GM19035 (cell line): ENCODE measurements at regions not wholly inside any gene's neighbourhood (a gene's known extent, or its start where the extent isn't known, plus 50 kb on each side); places are given as distances from the start of the nearest gene placed in this dataset.
"Not testable (repeated sequence)": the region's sequence is repeated elsewhere in the genome, so short reads cannot be mapped to it uniquely, and the experiment has no call there.

Experiments
- ATAC-seq: cut with Tn5 transposase; IDR thresholded peaks from one replicate; pipeline ENCODE4 v1.9.1; 2021; ENCODE audit not compliant: unreplicated experiment

DNA sequence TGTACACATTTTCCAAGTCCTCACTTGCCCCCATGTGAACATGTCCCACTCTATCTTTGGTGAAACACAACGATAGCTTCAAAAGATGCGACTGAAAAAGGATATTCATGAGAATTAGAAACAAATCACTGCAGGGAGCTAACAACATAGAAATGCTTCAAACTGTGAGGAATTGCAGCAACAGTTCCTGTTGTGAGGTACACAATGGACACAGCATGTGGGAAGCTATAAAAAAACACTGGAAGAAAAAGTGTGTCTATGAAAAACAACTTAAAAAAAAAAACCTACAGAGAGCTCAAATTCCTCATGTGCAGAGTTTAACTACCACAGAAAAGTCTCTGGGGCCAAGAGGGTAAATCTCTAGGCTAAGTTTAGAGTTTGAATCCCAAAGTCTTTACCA is 51.6 kb upstream of the BLTP1 start:
- no peak for ATAC-seq

DNA sequence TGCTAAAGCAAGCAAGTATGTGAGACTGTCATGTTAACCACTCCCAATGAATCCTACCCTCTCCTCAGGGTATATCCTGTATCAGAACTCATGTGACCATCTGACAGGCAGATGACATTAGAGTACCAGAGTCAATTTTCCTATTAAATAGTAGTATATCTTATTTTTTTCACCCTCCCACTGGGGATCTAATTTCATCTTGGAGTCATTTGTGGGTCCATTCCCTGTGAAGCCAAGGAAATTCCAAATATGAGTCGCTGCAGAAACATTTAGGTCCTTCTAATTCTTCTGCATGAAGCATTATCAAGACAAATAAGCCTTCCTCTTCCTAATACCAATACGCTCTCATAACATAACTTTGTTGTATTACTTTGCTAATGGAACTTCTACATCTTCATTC is 52.2 kb upstream of the BLTP1 start:
- no peak for ATAC-seq

DNA sequence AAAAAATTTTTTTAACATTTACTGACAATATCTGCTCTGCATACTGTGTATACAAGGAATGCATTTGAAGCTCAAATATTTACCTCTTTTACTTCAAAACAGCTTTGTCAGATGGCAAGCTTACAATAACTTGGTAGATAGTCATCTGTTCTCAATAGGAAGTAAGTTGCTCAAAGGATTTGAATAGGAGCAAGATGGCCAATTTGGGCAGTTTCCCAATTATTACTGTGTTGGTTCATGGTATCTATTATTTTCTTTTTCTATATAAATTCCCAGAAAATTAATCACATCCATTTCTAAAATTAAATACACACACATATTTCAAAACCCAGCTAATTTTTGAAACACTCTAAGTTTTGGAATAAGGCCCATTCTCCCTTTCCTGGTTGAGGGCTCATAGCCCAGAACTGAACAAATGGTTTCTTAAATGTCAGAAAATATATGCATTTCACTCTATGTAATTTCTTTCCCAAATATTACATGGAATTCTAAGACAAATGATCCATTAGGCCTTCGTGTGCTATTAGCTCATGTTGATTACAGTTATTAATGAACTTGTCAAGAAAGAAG is 60.2 kb upstream of the BLTP1 start:
- no peak for ATAC-seq

DNA sequence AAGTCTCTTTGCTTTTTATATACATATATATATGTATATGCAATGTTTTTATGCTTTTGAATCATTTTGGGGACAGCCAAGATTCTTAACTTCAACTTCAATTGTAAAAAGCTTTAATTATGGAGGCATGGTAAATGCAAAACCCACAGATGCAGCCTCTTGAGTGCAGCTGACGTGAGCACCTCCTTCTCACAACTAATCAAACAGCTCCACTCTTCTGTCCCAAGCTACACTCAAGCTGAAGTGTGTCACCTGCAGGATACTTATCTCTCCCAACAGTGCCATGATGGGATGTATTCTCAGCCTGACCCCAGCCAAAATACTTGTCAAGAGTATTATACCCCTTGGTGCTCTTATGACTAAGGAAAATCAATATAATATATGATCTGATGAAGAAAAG is 60.7 kb upstream of the BLTP1 start:
- ATAC-seq, result no peak

DNA sequence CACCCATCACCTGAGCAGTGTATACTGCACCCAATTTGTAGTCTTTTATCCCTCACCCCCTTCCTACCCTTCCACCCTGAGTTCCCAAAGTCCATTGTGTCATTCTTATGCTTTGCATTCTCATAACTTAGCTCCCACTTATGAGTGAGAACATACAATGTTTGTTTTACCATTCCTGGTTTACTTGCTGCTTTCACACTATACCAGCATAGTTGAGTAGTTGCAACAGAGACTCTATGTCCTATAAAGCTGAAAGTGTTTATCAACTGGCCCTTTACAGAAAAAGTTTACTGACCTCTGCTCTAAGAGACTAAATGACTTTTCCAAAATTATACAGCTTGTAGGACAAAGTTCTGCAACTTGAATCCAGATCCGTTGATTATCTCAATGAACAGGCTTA is 61.1 kb upstream of the BLTP1 start:
- ATAC-seq, result no peak

DNA sequence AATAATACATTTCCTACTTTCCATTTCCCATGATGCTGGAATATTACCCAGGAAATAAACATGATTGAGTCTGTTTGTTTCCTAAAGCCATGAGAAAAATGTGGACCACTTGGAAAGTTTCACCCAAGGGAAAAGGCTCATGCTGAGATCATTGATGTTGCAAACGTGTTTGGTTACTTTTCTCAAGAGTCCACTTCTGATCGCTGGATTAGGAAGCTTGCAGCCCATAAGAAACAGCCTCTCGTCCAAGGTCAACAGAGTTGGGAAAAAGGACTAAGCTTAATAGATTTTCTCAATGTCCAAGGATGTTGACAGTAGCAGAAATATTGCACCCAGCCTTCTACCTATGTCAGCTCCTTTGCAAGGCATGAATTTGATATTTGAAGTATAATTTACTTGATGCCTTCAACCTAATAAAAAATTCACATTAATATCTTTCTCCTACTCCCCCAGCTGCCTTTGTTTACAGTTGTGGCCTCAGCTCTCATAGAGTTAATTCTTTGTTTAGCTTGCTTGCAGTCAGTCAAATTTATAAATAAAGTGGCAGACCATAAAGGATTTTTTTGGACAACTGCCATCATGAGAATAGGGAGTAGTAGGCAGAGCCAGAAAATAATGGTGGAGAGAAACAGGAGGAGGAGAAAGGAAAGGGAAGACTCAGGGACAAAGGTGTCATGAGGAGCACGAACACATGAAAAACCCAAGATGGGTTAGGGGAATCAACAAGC is 65.6 kb upstream of the BLTP1 start:
- no peak for ATAC-seq

DNA sequence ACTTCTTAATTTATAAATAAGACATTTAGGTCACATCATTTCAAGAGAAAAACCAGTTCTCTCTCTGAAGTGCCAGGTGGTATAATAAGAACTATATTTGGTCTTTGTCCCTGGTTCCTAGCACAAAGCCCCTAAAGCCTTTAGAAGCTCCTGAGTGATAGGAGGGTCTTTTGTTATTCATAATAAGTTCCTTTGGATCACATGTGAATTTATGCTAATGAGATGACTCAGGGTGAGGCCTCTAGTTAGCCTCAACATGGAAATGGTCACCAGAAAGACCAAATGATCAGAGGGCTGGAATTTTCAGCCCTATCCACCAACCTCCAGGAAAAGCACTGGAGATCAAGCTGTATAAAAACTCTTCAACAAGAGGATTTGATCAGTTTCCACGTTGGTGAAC is 68.1 kb upstream of the BLTP1 start:
- ATAC-seq, result no peak

DNA sequence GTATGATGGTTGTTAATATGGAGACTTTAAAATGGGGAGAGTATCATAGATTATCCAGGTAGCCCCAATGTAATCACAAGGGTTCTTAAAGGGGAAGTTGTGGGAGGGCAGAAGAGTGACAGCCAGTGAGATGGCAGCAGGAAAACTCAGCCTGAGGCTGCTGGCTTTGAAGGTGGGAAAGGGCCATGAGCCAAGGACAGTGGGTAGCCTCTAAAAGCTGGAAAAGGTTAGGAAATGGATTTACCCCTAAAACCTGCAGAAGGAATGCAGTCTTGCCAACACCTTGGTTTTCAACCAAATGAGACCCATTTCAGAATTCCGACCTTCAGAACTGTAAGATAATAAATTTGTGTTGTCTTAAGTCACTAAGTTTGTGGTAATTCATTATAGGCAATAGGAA is 68.8 kb upstream of the BLTP1 start:
- ATAC-seq, result no peak

DNA sequence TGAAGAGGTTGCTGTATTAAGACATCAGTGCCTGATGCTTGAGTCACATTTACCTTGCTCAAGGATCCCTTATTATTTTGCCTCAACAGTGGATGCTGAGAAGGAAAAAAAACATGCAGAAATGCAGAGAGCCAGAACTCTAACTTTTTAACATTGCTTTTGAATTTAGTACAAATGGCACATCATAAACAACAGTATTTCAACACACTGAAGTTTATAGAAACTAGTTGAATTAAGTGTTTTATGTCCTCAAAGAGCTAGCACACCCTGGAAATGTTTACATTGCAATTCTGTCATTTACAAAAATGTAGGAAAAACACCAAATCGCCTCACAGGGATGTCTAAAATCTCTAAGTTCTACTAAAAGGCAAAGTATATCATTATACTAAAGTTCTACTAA is 69.5 kb upstream of the BLTP1 start:
- ATAC-seq, result no peak

DNA sequence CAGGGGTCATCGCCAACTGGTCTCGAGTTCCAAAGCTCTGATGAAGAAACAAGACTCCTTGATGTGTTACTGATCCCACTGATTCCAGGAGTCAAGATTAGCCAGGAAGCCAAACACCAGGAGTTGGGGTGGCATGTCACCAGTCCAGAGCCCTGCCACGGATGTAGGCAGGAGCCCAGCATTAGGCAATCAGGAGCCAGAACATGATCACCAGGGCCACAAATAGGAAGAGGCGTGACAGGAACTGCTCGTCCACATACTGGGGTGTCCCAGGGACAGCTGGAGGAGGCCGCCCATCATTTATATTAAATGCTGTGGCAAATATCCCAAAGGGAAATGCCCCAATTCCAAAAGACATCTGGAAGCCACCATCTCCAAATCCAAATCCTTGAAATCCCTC is 74.5 kb upstream of the BLTP1 start:
- not testable (repeated sequence) for ATAC-seq

DNA sequence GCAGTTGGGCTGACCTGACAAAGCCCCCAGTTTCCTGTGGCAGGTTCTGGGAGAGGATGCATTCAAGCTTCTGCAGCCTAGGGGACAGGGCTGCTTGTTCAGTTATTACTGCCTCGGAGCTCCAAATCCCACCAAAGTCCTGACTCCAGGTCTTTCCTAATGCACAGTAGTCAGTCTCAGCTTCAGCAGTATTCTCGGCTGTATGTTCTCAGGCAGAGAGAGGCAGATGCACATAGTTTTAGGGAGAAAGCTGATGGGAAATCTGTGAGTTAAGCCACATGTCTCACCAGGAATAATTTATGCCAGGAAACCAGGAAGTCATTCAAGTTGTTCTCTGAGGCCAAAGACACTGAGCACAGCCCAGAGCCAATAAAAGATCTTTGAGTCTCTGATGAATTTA is 75.3 kb upstream of the BLTP1 start:
- not testable (repeated sequence) for ATAC-seq

DNA sequence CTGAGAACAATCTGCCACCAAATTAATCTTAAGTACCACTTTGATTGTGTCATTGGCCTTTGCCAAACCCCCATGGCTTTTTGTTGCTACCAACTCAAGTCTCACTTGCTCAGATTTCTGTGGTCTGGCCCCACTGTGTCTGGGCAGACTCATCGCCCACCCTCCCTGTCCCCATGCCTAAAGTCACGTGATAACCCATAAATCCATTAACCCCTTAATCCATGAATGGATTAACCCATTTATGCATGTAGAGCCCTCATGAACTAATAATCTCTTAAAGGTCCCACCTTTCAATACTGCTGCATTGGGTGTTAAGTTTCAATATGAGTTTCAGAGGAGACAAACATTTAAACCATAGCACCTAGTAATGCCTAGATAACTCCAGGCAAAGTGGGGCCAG is 78.5 kb upstream of the BLTP1 start:
- no peak for ATAC-seq

DNA sequence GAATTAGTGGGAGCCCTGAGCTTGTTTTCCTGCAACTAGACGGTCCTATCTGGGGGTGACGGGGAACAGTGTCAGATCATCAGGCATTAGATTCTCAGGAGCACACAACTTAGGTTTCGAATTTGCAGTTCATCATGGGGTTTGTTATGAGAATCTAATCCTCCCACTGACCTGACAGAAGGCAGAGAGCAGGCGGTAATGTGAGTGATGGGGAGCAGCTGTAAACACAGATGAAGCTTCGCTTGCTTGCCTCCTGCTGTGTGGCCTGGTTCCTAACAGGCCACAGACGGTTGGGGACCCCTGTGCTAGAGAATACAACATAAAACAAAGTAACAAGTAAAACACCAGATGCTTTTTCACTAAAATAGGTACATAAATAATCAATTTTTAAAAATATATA is 86.2 kb upstream of the BLTP1 start:
- no peak for ATAC-seq

DNA sequence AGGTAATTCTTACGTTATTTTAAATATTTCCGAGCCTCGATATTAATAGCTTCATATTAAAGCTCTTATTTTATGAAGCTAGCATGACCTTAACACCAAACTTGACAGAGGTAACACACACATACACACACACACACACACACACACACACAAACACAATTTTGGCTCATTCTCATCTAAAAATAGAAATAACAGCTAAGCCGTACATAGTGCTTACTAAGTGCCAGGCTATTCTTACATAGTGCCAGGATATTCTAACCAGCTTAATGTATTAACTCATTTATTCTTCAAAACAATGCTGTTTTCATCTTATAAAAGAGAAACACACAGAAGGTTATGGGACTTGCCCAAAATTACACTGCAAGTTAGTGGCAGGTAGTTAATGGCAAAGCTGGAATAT is 87.0 kb upstream of the BLTP1 start:
- ATAC-seq, result no peak

DNA sequence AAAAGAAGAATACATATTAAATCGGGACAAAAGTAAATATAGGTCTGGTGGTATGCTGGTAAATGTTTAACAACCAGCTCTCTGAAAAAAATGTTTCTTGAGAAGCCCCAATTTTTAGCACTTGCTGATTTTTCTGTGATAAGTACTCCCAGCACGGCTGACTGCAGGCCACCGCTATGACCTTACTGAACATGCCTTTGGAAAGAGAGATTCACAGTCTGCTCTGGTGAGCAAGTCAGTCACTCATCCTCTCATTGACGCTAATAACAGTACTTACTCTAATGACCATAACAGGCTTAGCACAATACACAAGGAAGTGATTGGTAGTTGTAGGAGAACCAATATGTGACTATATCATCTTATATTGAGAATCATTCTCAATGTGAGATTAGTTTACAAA is 98.9 kb upstream of the BLTP1 start:
- ATAC-seq, result no peak

DNA sequence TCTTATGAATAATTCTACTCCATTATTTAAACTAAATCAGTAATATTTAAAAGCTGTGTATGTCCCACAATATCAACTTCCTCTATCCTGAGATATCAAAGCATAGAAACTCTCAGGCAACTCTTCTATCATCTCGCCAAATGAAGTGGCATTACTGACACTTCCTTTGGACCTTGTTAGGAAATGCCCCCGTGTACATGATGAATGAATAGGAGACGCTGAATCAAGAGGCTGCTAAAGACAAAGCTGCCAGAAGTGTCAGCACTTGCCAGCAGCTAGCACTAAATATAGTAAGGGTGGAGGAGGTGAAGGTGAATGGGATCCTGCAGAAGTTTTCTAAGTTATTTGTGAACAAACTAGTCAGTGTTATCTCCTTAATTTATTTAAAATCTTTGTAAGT is 99.5 kb upstream of the BLTP1 start:
- no peak for ATAC-seq

DNA sequence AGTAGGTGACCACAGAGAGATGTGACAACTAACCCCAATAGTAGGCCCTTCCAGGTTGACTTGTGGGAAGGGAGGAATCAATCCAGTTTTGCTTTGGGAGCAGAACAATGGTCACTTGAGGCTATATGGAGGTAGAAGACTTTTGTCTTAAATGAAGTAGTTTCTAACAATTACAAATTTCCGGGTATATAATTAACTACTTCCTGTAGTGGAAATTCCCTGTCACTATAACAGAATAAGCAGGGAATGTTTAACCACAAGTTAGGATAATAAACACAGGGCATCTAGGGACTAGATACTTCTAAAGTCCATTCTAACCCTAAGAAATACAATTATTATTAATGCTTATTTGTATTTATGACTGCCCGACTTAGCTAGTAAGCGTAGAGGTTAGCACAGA is 99.0 kb upstream of the TRPC3 start:
- ATAC-seq, result no peak

DNA sequence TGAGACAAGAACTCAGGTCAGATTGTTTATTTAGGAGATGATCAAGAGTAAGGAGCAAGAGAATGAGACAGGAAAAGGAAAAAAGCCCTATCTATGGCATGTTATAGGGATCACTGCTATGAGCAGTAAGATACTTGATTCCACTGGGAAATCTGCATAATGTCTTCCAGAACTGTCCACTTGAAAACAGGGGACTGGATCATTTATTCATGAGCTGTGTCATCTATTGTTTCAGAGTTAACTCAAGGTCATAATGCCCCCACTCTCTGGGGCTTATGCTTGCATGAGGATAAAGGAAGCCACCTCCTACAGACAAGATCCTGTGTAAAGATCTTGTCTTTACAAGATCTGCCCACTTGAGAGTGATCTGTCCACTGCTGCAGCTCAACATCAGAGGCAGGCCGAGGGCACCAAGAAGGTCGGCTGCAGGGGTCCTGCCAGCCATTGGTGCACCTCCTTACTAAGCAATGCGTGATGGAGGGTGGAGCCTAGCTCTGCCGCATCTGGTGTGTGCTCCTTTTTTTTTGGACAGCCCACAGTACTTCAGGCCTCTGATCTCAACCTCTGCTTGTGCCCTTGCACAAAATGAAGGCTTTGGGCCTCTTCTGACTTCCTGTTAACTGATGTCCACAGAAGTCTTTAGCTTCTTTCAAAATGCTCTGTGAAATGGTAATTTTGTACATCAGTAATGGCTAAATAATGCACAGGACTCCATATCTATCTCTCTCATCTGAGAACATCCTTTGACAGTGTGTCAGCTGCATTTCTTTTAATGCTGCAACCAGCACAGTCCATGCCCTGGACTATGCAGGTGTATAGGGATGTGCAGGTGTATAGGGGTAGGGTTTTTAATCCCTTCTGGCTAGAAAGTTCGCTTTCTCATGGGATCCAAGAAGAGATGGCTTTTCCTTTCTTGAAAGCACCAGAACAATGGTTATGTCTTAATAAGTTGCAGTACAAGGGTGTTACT is 95.9 kb upstream of the TRPC3 start:
- no peak for ATAC-seq

DNA sequence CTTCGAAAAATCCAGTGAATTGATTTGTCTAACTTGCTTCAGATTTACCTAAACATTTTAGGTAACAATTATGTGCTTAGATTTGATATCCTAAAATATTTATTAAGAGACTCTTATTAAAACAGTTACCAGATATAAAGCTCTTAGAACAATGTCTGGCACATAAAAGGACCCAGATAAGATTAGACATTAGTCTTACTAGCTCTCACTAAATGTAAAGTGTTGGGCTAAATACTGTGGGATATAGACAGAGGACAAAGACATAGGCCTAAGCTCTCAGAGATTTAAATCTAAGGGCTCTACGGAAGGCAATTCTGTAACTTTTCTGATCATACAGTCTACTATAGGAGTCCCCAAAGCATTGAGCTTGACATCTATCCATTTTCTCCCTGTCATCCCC is 94.4 kb upstream of the TRPC3 start:
- no peak for ATAC-seq

DNA sequence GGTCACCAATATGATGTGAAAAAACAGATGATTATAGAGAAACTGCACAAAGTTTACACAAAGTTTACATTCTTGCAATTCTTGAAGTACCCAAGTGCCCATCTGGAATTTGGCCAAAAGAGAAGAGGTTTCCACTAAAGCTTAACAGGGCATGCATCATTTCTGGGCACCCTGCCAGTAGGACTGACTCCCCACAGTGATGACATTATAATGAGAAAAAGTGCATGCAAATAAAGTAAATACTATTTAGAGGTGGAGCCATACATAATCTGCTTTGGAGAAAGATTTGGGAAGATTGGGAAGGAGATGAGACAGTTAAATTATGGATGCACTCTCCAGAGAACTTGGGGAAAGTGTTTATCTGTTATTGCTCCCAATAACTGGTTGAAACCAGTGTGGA is 93.7 kb upstream of the TRPC3 start:
- no peak for ATAC-seq

DNA sequence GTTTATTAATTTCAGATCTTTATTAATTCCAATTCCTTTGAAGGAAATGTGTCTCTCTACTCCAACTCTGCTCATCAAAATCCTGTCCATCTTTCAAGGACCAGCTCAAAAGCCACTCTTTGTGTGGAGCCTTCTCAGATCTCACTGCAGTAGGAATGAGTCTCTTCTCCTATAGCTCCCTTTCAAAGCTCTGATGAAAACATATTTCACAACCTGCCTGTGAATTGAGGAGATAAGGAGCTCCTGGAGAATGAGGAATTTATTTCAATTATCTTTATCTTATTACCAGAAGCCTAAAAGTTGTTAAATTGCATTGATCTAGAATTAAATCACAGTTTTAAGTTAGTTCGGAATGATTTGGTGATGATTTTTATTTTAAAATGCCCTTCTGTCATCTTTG is 92.6 kb upstream of the TRPC3 start:
- ATAC-seq, result no peak

DNA sequence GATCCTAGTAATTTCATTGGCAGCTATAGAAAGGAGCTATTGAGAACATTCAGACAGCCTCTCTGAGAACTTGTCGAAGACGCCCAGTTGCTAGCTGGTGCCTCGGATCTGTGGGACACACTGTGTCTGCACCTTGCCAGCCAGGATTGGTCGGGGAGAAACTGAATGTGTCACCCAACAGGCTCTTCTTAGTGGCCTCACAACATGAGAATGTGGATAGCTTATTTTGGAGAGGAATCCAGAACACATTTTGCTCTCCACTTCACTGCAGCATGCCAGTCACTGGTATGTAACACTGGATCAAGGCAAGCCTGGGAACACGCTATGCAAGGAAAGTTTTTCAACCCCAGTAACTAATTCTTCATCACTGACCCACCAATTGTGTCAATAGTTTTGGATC is 89.5 kb upstream of the TRPC3 start:
- ATAC-seq, result no peak
